PC-9 (cell line): ENCODE measurements at regions not wholly inside any gene's neighbourhood (a gene's known extent, or its start where the extent isn't known, plus 50 kb on each side); places are given as distances from the start of the nearest gene placed in this dataset.

Experiments used
- BruUV-seq: library from RNA; stranded (reverse); fragments of 400-500 nt; replicated peaks from 2 replicates; lab custom pipeline; 2021; lab: Mats Ljungman, UMichigan
- CTCF ChIA-PET: fragments of 300-600 bp; sonication (Branson Sonifier 250); formaldehyde crosslinking; loops from one replicate; lab custom pipeline; 2022; ENCODE audit warnings: antibody characterized with exemption; lab: Charles Lee
- POLR2A ChIA-PET: fragments of 300-600 bp; sonication (Branson Sonifier 250); formaldehyde crosslinking; loops from one replicate; lab custom pipeline; 2022; ENCODE audit warnings: antibody characterized with exemption; ENCODE audit not compliant: unreplicated experiment; lab: Charles Lee
- DNase-seq, 2 experiments: peaks; one replicate each; pipeline versions ENCODE4 v3.0.0 to v3.0.0-alpha.2; 2015 to 2022; ENCODE audit warnings: mixed read lengths in 1 of 2
- H2AFZ ChIP-seq: fragments of 200-600 bp; sonication (generic); 2 replicates; pipeline ENCODE4 v1.8.1; 2017; ENCODE audit warnings: antibody characterized with exemption
- H3F3A ChIP-seq: fragments of 200-600 bp; sonication (generic); 2 replicates; pipeline ENCODE4 v1.8.1; 2017; ENCODE audit warnings: antibody characterized with exemption, mild to moderate bottlenecking, low read depth; ENCODE audit not compliant: insufficient read depth
- H3K27ac ChIP-seq: fragments of 200-600 bp; sonication (generic); 2 replicates; pipeline ENCODE4 v1.6.1; 2016; ENCODE audit warnings: mixed run types
- H3K27me3 ChIP-seq: fragments of 200-600 bp; sonication (generic); 2 replicates; pipeline ENCODE4 v1.6.1; 2016; ENCODE audit warnings: low read depth, mixed run types; ENCODE audit not compliant: insufficient read depth
- H3K36me3 ChIP-seq: fragments of 200-600 bp; sonication (generic); 2 replicates; pipeline ENCODE4 v1.6.1; 2016; ENCODE audit warnings: low read depth, mixed run types
- H3K4me1 ChIP-seq: fragments of 200-600 bp; sonication (generic); replicated peaks from 2 replicates; pipeline ENCODE4 v1.6.1; 2016; ENCODE audit warnings: mixed run types; ENCODE audit not compliant: insufficient read depth
- H3K4me2 ChIP-seq: fragments of 200-600 bp; sonication (generic); 2 replicates; pipeline ENCODE4 v1.6.1; 2017; ENCODE audit warnings: mixed run types
- H3K4me3 ChIP-seq: fragments of 200-600 bp; sonication (generic); 2 replicates; pipeline ENCODE4 v1.6.1; 2016; ENCODE audit warnings: mixed run types
- H3K79me2 ChIP-seq: fragments of 200-600 bp; sonication (generic); 2 replicates; pipeline ENCODE4 v1.6.1; 2017; ENCODE audit warnings: low read depth, mixed run types
- H3K9me2 ChIP-seq: fragments of 200-600 bp; sonication (generic); 2 replicates; pipeline ENCODE4 v1.8.1; 2017; ENCODE audit warnings: mild to moderate bottlenecking; ENCODE audit not compliant: insufficient read depth
- H3K9me3 ChIP-seq: fragments of 200-600 bp; sonication (generic); 2 replicates; pipeline ENCODE4 v1.8.1; 2016; ENCODE audit warnings: low read depth; ENCODE audit not compliant: insufficient read depth
- H4K20me1 ChIP-seq: fragments of 200-600 bp; sonication (generic); 2 replicates; pipeline ENCODE4 v1.8.1; 2017; ENCODE audit not compliant: insufficient read depth
- CTCF ChIP-seq: fragments of 200-600 bp; sonication (generic); conservative IDR thresholded peaks from 2 replicates; pipeline ENCODE4 v1.6.1; 2017; ENCODE audit warnings: mixed run types, antibody characterized with exemption, mild to moderate bottlenecking, moderate library complexity
- EZH2 ChIP-seq: fragments of 200-600 bp; sonication (generic); IDR thresholded peaks from 2 replicates; pipeline ENCODE4 v1.8.0; 2017; ENCODE audit warnings: antibody characterized with exemption, low read depth
- intact Hi-C: fragments of 100-400 bp; cut with micrococcal nuclease; formaldehyde crosslinking; loops from one replicate; pipeline ENCODE4 v1.10.0; 2022; ENCODE audit not compliant: unreplicated experiment

- no peaks in the 10 kb centered on the region for H3K9me3 ChIP-seq
- BruUV-seq: no TSS peak
- H2AFZ ChIP-seq: no peak overlapping the region
- H3K79me2 ChIP-seq: no peaks in the 10 kb centered on the region
- no peaks in the 10 kb centered on the region for H3F3A ChIP-seq
- H3K4me1 ChIP-seq: no peaks in the 10 kb centered on the region
- no peak overlapping the region for H3K4me3 ChIP-seq
- H3K36me3 ChIP-seq: no peaks in the 10 kb centered on the region
- H3K4me2 ChIP-seq: no peak overlapping the region
- CTCF ChIA-PET: no interaction called here
- no peak for TF ChIP-seq CTCF
- TF ChIP-seq EZH2: no peak
- intact Hi-C loops: no loop called here
- H3K27ac ChIP-seq: no peak overlapping the region
- no peak for DNase-seq
- POLR2A ChIA-PET: no interaction called here
- H3K9me2 ChIP-seq: no peaks in the 10 kb centered on the region
- H4K20me1 ChIP-seq: no peaks in the 10 kb centered on the region
- H3K27me3 ChIP-seq: no peaks in the 10 kb centered on the region
Observed at GRCh38 chr9:1369297-1369696, 319.1 kb downstream of the DMRT2 start.

GRCh38 chr9:1373445-1373844 lies 323.3 kb downstream of the DMRT2 start:
- DNase-seq: no peak
- no peaks in the 10 kb centered on the region for H3K36me3 ChIP-seq
- TF ChIP-seq EZH2: no peak
- TF ChIP-seq CTCF: no peak
- no peak overlapping the region for H3K4me3 ChIP-seq
- ChIA-PET CTCF (no interaction called here), POLR2A (no interaction called here)
- H3K4me2 ChIP-seq: no peak overlapping the region
- no peaks in the 10 kb centered on the region for H3K9me3 ChIP-seq
- no peaks in the 10 kb centered on the region for H3F3A ChIP-seq
- H3K9me2 ChIP-seq: no peaks in the 10 kb centered on the region
- no peak overlapping the region for H3K27ac ChIP-seq
- BruUV-seq: no TSS peak
- H3K4me1 ChIP-seq: no peaks in the 10 kb centered on the region
- H3K79me2 ChIP-seq: no peaks in the 10 kb centered on the region
- H4K20me1 ChIP-seq: no peaks in the 10 kb centered on the region
- intact Hi-C loops: no loop called here
- H3K27me3 ChIP-seq: no peaks in the 10 kb centered on the region
- no peak overlapping the region for H2AFZ ChIP-seq

GRCh38 chr9:1383899-1384455 lies 333.8 kb downstream of the DMRT2 start:
- ChIA-PET CTCF (no interaction called here), POLR2A (no interaction called here)
- H3F3A ChIP-seq: no peaks in the 10 kb centered on the region
- H3K79me2 ChIP-seq: no peaks in the 10 kb centered on the region
- no peaks in the 10 kb centered on the region for H3K9me3 ChIP-seq
- no peak for DNase-seq
- intact Hi-C loops: no loop called here
- H3K4me2 ChIP-seq: no peak overlapping the region
- TF ChIP-seq EZH2 (no peak), CTCF (no peak)
- no TSS peak for BruUV-seq
- no peak overlapping the region for H3K27ac ChIP-seq
- no peaks in the 10 kb centered on the region for H3K36me3 ChIP-seq
- H4K20me1 ChIP-seq: no peaks in the 10 kb centered on the region
- H3K9me2 ChIP-seq: no peaks in the 10 kb centered on the region; the same call in 1 of the 2 replicates
- no peaks in the 10 kb centered on the region for H3K4me1 ChIP-seq
- no peaks in the 10 kb centered on the region for H3K27me3 ChIP-seq
- H3K4me3 ChIP-seq: no peak overlapping the region
- H2AFZ ChIP-seq: no peak overlapping the region
